COLO668 (cell line): ENCODE measurements at regions not wholly inside any gene's neighbourhood (a gene's known extent, or its start where the extent isn't known, plus 50 kb on each side); places are given as distances from the start of the nearest gene placed in this dataset.
A peak's percentile ranks its signal among the peaks of the same experiment; 100 is the strongest.
"Not testable (repeated sequence)": the region's sequence is repeated elsewhere in the genome, so short reads cannot be mapped to it uniquely, and the experiment has no call there.

Experiments used
- DNase-seq: peaks from one replicate; lab custom pipeline; 2025; ENCODE audit not compliant: unreplicated experiment; lab: John Stamatoyannopoulos, UW

DNA sequence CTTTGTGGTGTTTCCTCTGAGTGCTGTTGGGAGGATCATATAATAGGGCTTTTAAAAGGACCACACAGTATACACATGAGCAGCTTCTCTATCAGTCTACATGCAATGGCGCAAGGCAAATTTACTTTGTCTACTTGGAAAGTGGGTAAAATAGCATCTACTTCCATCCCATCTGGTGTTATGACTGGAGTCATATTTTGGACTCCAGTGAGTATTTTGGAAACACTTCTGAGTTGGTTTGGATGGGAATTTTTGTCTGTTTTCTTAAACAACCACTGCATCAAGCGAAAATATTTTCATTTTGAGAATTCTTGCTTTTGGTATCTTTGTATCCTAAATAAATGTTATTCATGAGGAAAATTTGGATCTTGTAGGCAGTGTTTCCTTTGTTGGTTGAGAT is 220.8 kb downstream of the NMUR2 start:
- DNase-seq: no peak

DNA sequence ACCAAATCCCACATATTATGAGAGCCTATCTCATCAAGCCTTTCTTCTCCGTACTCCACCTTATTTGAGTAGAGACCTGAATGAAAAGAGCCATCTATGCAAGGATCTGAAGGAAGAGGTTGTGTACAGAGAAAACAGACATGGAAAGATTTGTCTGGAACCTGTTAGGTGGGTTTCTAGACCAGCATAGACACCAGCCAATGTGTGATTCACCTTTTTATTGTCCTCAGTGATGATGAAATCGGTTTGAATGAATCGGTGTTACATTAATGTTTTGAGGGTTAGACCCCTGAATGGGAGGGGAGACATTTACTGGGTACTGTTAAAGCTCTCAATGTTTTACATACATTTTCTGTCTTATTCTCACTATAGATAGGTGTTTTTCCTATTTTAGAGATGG is 223.6 kb downstream of the NMUR2 start:
- DNase-seq: no peak

DNA sequence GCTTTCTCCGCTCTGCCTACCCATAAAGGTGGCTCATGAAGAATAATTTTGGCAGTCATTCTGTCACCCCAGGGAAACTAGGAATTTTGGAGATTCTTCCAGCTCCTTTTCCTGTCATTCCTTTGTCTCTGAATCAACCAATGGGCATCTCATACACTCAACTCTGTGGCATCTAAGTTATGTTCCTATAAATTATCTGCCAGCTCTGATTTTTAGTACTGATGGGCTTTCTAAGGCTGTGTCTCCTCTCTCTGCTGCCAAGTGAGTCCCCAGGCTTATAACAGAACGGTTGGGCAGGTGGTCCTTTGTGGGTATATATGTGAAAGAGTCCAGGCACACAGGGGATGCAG is 226.8 kb downstream of the NMUR2 start:
- no peak for DNase-seq

DNA sequence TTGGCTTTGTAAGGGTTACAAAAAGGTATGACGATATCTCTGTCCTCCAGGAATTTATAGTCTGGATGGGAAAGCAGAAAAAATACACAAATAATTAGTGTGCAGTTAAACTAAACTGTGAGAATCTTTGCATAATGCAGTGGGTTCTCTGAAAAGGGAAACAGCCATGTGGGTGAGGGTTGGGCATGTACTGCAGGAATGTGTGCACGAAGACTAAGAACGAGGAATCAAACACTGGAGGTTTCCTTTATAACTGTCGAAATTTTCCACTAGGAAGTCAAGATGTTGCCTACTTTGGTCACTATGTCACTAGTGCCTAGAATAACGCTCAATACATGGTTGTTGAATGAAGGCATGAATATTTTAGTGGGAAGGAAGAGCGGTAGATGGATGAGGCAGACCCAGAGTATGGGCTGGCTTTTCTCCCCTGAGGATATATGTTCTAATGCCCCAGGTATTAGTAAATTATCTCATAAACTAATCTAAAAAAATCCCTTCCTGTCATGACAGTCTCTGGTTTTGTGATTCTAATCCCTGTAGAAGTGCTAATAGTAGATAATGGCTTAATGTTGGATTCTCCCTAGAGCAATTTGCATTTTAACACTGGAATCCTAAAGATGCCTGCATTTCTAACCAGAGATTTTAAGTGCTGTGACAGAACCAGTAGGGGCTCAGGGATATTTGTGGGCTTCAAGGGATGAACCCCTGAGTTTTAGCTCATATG is 227.3 kb downstream of the NMUR2 start:
- no peak for DNase-seq

GRCh38 chr5:152171888-152172287 is 233.2 kb downstream of the NMUR2 start:
- DNase-seq: no peak

GRCh38 chr5:152170350-152170749 is 234.7 kb downstream of the NMUR2 start:
- DNase-seq: peak; percentile 2

- DNase-seq: no peak
Observed at GRCh38 chr5:152164860-152165259, 240.2 kb upstream of the GLRA1 start.

GRCh38 chr5:152159894-152160293 is 235.2 kb upstream of the GLRA1 start:
- DNase-seq: peak; percentile 10

- not testable (repeated sequence) for DNase-seq
Observed at GRCh38 chr5:152154452-152154851, 229.8 kb upstream of the GLRA1 start.

GRCh38 chr5:152151940-152152339 is 227.3 kb upstream of the GLRA1 start:
- no peak for DNase-seq

DNA sequence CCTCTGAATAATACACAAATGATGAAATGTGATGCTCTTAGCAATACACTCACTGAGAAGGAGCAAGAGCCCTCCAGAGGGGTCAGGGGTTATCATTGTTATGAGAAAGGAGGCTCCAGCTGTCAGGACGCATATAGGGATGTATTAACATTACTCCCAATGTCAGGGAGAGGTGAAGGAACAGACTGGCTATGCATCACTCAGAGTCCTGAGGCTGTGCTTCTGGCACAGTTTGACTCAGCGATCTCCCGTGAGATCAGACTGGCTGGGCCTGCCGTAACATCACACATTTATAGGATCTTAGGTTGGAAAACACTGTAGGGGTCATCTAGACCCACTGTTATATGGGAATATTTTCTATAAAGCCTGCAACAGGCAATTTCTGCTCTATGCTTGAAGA is 226.5 kb upstream of the GLRA1 start:
- DNase-seq: no peak

GRCh38 chr5:152147286-152147685 is 222.6 kb upstream of the GLRA1 start:
- no peak for DNase-seq

DNA sequence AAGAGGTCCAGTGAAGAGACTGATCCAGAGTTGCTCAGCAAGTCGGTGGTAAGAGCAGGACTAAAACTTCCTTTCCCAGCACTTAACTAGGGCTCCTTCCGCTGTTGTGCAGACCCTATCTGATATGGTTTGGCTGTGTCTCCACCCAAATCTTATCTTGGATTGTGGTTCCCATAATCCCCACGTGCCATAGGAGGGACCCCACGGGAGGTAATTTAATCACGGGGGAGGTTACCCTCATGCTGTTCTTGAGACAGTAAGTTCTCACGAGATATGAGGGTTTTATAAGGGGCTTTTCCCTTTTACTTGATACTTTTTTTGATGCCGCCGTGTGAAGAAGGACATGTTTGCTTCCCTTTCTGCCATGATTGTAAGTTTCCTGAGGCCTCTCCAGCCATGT is 221.9 kb upstream of the GLRA1 start:
- DNase-seq: no peak

DNA sequence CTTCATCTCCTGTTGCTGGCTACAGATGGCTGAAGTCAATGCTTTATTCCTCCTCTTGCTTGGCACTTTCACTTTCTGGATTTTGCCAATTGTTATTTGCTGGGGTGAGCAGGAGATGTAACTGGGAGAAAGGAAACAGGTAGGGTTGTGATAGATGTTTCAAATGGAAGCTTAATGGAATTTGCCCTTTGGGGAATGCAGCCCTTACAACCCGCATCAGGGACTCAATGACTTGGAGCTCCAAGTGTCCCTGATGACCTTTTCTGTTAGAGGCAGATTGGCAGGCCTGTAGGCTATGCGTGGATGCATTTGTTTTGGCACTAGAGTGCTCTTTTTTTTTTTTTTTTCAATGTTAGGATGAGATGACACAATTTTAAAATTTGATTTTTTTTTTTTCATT is 219.9 kb upstream of the GLRA1 start:
- no peak for DNase-seq

DNA sequence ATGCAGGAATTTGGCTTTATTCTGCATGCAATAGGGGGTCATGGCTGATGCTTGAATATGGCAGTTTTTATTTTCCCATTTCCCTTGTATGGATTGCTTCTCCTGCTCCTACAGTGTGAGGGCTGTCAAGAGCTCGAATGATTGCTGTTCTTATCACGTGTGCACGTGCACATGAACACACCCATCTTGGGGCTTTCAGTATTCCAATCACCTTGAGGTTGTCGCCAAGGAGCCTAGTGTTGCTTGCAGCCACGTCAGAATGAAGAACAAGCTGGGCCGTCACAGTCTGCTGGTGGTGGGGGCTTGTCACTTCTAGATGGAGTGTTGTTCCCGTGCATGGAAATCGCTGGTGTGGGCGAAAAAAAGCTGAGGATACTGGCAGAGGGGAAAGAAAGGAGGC is 219.4 kb upstream of the GLRA1 start:
- DNase-seq: no peak

- DNase-seq: peak; percentile 48
Observed at GRCh38 chr5:152142840-152143469, 218.3 kb upstream of the GLRA1 start.

GRCh38 chr5:152140347-152140746 is 215.7 kb upstream of the GLRA1 start:
- DNase-seq: no peak

GRCh38 chr5:152137063-152137462 is 212.4 kb upstream of the GLRA1 start:
- DNase-seq: no peak

- no peak for DNase-seq
Observed at GRCh38 chr5:152136321-152136720, 211.7 kb upstream of the GLRA1 start.

GRCh38 chr5:152135827-152136226 is 211.2 kb upstream of the GLRA1 start:
- no peak for DNase-seq

DNA sequence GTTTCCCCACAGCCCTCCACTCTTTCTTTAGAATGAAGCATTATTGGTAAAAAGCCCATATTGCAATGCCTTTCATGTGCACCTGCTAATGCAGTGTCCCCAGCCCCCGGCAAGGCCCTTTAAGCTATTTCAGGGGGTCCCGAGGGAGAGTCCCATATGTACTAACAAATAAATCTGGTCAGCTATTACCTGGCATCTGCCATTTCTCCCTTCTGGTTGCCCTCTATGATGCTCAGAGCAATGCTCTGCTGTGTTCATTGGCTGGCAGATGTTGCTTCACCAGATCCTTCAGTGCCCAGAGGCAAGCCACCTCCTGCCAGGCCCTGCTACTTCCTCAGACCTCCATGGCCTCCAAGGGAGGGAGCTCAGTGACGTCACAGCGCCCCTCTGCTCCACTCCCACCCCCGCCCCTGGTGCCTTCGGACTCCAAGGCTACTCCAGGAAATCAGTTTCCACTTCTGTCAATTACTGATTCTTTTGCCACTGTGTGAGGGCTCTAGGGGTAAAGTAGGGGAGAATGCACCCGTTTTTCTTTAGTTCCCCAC is 201.1 kb upstream of the GLRA1 start:
- no peak for DNase-seq

DNA sequence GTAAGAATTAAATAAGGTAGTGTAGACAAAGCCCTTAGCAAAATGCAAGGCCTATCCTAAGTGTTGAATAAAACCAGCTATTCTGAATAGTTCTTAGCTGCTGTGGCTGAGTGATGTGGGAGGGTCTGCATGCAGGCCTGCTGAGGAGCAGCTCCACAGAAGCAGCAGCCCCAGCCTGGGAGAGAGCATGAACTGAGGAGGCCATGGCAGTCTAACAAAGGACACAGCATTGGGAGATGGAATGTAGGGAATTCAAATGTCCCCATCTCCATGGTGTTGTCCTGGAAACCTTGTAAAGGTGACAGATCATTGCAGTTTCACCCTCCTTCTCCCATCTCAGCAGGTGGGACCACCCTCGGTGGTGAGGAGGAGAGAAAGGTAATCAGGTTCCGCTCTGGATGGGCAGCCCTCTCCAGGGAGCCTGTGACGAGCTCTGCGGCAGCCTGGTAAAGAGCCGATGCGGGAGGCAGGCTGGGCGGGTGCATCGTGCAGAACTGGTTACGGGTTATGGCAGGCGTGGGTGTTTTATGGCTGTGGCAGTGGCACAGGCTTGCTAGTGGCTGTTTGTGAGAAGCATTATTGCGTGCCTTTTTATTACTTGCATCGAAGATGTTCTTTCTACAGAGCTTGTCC is 199.9 kb upstream of the GLRA1 start:
- DNase-seq: no peak
